ENCODE measurements at regions not wholly inside any gene's neighbourhood (a gene's known extent, or its start where the extent isn't known, plus 50 kb on each side); places are given as distances from the start of the nearest gene placed in this dataset.

DNA sequence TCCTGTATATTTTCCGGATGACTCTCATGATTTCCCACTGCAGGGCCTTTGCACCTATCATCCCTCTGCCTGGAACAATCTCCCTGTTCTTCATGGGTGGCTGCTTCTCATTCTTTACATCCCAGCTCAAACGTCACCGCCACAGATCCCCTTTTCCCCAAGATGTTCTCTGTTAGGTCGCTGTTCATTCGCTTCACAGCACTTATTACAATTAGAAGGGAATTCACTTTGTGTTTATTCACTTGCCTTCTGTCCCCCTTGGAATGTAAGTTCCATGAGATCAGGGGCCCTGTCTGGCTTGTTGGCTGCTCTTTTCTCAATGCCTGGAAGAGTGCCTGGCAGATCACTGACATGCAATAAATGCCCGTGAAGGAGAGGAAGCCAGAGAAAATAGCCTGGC, 106.7 kb downstream of the FOXI3 start:
- Histone ChIP-seq H3K27ac (ENCODE audit: low read depth, low read length, poor library complexity, severe bottlenecking) (no peak overlapping the region), H3K9me2 (ENCODE audit: low read depth, low read length) (no peaks in the 10 kb centered on the region), H3K4me1 (ENCODE audit: insufficient read depth, low read length, severe bottlenecking) (no peaks in the 10 kb centered on the region), H3K9me3 (ENCODE audit: low read length) (no peaks in the 10 kb centered on the region), H2AFZ (ENCODE audit: low read length) (no peak overlapping the region), H3K4me3 (ENCODE audit: low read depth, low read length, poor library complexity, severe bottlenecking) (no peak overlapping the region), H3K36me3 (ENCODE audit: insufficient read depth, low read length) (no peaks in the 10 kb centered on the region), H3K9ac (ENCODE audit: low read length) (no peak overlapping the region), H3K79me2 (ENCODE audit: insufficient read depth, low read length) (no peaks in the 10 kb centered on the region), H3F3A (ENCODE audit: insufficient read depth, low read length) (no peaks in the 10 kb centered on the region), H4K20me1 (ENCODE audit: insufficient read depth, low read length) (no peaks in the 10 kb centered on the region), H3K4me2 (ENCODE audit: low read length) (no peak overlapping the region), H3K27me3 (ENCODE audit: insufficient read depth, low read length) (no peaks in the 10 kb centered on the region)
- TF ChIP-seq, protein P1, sequence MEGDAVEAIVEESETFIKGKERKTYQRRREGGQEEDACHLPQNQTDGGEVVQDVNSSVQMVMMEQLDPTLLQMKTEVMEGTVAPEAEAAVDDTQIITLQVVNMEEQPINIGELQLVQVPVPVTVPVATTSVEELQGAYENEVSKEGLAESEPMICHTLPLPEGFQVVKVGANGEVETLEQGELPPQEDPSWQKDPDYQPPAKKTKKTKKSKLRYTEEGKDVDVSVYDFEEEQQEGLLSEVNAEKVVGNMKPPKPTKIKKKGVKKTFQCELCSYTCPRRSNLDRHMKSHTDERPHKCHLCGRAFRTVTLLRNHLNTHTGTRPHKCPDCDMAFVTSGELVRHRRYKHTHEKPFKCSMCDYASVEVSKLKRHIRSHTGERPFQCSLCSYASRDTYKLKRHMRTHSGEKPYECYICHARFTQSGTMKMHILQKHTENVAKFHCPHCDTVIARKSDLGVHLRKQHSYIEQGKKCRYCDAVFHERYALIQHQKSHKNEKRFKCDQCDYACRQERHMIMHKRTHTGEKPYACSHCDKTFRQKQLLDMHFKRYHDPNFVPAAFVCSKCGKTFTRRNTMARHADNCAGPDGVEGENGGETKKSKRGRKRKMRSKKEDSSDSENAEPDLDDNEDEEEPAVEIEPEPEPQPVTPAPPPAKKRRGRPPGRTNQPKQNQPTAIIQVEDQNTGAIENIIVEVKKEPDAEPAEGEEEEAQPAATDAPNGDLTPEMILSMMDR (IDR thresholded peaks at IDR 0.05; ENCODE audit: low read length): no peak
- no peak for TF ChIP-seq EZH2 (IDR thresholded peaks at IDR 0.05; ENCODE audit: borderline replicate concordance, low read length)

DNA sequence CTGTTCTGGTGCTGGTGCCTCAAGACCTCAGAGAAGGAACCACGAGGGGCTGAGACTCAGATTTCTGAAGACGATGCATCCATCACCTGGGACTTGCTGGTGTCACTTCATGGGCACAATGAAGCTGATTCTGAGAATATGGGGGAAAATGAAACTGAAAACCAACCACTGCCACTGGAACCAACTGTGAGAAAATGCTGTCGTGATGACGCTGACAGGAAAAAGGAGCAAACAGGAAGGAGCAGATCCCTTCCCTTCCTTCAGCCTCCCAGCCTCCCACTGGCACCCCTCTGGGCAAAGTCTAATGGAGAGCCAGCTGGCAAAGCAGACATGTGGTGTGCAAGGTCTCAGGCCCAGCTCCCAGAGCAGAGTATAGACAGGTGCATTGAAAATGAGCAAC, 109.7 kb downstream of the FOXI3 start:
- no peaks in the 10 kb centered on the region for H3K27me3 ChIP-seq (ENCODE audit: insufficient read depth, low read length)
- no peaks in the 10 kb centered on the region for H3K36me3 ChIP-seq (ENCODE audit: insufficient read depth, low read length)
- H3K4me2 ChIP-seq (ENCODE audit: low read length): no peak overlapping the region
- H3K9ac ChIP-seq (ENCODE audit: low read length): no peak overlapping the region
- no peaks in the 10 kb centered on the region for H3F3A ChIP-seq (ENCODE audit: insufficient read depth, low read length)
- no peaks in the 10 kb centered on the region for H3K9me3 ChIP-seq (ENCODE audit: low read length)
- H3K79me2 ChIP-seq (ENCODE audit: insufficient read depth, low read length): no peaks in the 10 kb centered on the region
- no peaks in the 10 kb centered on the region for H4K20me1 ChIP-seq (ENCODE audit: insufficient read depth, low read length)
- no peaks in the 10 kb centered on the region for H3K4me1 ChIP-seq (ENCODE audit: insufficient read depth, low read length, severe bottlenecking)
- no peak overlapping the region for H3K27ac ChIP-seq (ENCODE audit: low read depth, low read length, poor library complexity, severe bottlenecking)
- no peaks in the 10 kb centered on the region for H3K9me2 ChIP-seq (ENCODE audit: low read depth, low read length)
- no peak overlapping the region for H3K4me3 ChIP-seq (ENCODE audit: low read depth, low read length, poor library complexity, severe bottlenecking)
- TF ChIP-seq, protein P1 (IDR thresholded peaks at IDR 0.05; ENCODE audit: low read length): no peak
- no peak for TF ChIP-seq EZH2 (IDR thresholded peaks at IDR 0.05; ENCODE audit: borderline replicate concordance, low read length)
- H2AFZ ChIP-seq (ENCODE audit: low read length): no peak overlapping the region

- H3K27me3 ChIP-seq (ENCODE audit: insufficient read depth, low read length): no peaks in the 10 kb centered on the region
- H3K79me2 ChIP-seq (ENCODE audit: insufficient read depth, low read length): no peaks in the 10 kb centered on the region
- H3K4me1 ChIP-seq (ENCODE audit: insufficient read depth, low read length, severe bottlenecking): no peaks in the 10 kb centered on the region
- no peaks in the 10 kb centered on the region for H3K9me3 ChIP-seq (ENCODE audit: low read length)
- no peaks in the 10 kb centered on the region for H3F3A ChIP-seq (ENCODE audit: insufficient read depth, low read length)
- TF ChIP-seq EZH2 (IDR thresholded peaks at IDR 0.05; ENCODE audit: borderline replicate concordance, low read length): no peak
- TF ChIP-seq, protein P1 (IDR thresholded peaks at IDR 0.05; ENCODE audit: low read length): no peak
- H3K9ac ChIP-seq (ENCODE audit: low read length): no peak overlapping the region
- H3K9me2 ChIP-seq (ENCODE audit: low read depth, low read length): no peaks in the 10 kb centered on the region
- H3K4me3 ChIP-seq (ENCODE audit: low read depth, low read length, poor library complexity, severe bottlenecking): no peak overlapping the region
- H2AFZ ChIP-seq (ENCODE audit: low read length): no peak overlapping the region
- no peak overlapping the region for H3K27ac ChIP-seq (ENCODE audit: low read depth, low read length, poor library complexity, severe bottlenecking)
- H3K36me3 ChIP-seq (ENCODE audit: insufficient read depth, low read length): no peaks in the 10 kb centered on the region
- no peak overlapping the region for H3K4me2 ChIP-seq (ENCODE audit: low read length)
- H4K20me1 ChIP-seq (ENCODE audit: insufficient read depth, low read length): no peaks in the 10 kb centered on the region
Measured at GRCh38 chr2:88334418-88334817, 118.1 kb downstream of the FOXI3 start.
